Mammary epithelial cell (primary cell): ENCODE measurements at regions not wholly inside any gene's neighbourhood (a gene's known extent, or its start where the extent isn't known, plus 50 kb on each side); places are given as distances from the start of the nearest gene placed in this dataset.

Source experiments
- EZH2 ChIP-seq: IDR thresholded peaks from 2 replicates; pipeline ENCODE4 v1.6.1; 2012; ENCODE audit warnings: low read length, inconsistent platforms, borderline replicate concordance
- TF ChIP-seq, protein P1 (sequence below), 2 donors: IDR thresholded peaks in 1 of 2; conservative IDR thresholded peaks in 1 of 2; 2 replicates each; pipeline ENCODE4 v1.5.1; 2011 to 2012; ENCODE audit warnings: inconsistent platforms in 2 of 2, low read length in 2 of 2, mild to moderate bottlenecking in 2 of 2, control low read depth in 1 of 2, low read depth in 1 of 2; ENCODE audit not compliant: insufficient read depth in 1 of 2; ENCODE audit errors: extremely low read depth in 1 of 2

DNA sequence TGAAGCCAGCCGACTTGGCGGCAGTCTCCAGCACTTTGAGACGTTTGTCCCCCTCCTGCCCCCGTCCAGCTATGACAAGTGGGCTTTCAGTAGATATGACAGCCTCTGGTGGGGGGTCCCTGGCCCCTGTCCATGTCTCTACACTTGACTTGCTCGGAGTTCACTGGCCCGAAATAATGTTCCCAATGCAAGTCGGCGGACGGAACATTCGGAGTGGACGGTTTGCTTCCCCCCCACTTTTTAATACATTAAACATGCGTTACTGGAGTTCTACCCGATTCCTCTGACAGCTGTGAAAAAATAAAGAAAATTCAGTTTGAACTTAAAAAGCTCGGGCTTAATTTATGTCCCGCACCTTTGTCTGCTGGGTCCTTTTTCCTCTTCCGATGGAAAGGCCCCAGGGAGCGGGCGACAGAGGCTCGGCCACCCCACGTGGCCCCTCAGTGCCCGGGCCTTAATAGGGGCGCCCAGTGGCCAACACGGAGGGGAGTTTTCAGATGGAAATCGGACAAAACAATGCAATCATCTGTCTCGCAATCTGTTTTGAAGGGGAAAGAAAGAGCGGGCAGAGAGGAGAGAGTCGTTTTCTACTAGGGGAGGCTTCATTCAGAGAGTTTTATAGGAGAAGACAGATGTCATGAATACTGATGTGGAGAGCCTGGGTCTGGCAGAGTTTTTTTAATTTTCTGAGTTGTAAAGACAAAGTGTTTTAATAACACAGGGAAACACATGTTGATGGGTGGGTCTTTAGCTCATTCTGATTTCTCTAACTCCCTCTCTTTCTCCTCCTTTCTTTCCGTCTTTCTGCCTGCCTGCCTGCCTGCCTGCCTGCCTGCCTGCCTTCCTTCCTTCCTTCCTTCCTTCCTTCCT is 50.2 kb downstream of the SMIM38 start:
- TF ChIP-seq, protein P1, sequence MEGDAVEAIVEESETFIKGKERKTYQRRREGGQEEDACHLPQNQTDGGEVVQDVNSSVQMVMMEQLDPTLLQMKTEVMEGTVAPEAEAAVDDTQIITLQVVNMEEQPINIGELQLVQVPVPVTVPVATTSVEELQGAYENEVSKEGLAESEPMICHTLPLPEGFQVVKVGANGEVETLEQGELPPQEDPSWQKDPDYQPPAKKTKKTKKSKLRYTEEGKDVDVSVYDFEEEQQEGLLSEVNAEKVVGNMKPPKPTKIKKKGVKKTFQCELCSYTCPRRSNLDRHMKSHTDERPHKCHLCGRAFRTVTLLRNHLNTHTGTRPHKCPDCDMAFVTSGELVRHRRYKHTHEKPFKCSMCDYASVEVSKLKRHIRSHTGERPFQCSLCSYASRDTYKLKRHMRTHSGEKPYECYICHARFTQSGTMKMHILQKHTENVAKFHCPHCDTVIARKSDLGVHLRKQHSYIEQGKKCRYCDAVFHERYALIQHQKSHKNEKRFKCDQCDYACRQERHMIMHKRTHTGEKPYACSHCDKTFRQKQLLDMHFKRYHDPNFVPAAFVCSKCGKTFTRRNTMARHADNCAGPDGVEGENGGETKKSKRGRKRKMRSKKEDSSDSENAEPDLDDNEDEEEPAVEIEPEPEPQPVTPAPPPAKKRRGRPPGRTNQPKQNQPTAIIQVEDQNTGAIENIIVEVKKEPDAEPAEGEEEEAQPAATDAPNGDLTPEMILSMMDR (conservative IDR thresholded peaks at IDR 0.05 in 1 of 2, IDR thresholded peaks at IDR 0.05 in 1 of 2; ENCODE audit: extremely low read depth in 1 of 2, insufficient read depth in 1 of 2, low read depth in 1 of 2, low read length in 2 of 2), result no peak
- no peak for TF ChIP-seq EZH2
